Neural crest cell (in vitro differentiated cells): ENCODE measurements at regions not wholly inside any gene's neighbourhood (a gene's known extent, or its start where the extent isn't known, plus 50 kb on each side); places are given as distances from the start of the nearest gene placed in this dataset.

Source experiments
- DNase-seq: peaks from one replicate; pipeline ENCODE4 v3.0.0; 2021; ENCODE audit warnings: low read depth, mixed read lengths, low spot score
- H3K27ac Mint-ChIP-seq: one replicate; pipeline ENCODE4 v1.8.0; 2021; ENCODE audit warnings: mild to moderate bottlenecking, mixed read lengths; ENCODE audit not compliant: unreplicated experiment
- H3K27me3 Mint-ChIP-seq: 2 replicates; pipeline ENCODE4 v1.8.0; 2021; ENCODE audit warnings: low read depth, mild to moderate bottlenecking, mixed read lengths
- H3K36me3 Mint-ChIP-seq: 2 replicates; pipeline ENCODE4 v1.8.0; 2021; ENCODE audit warnings: low read depth, mild to moderate bottlenecking, mixed read lengths
- H3K4me1 Mint-ChIP-seq: 2 replicates; pipeline ENCODE4 v1.8.0; 2021; ENCODE audit warnings: mixed read lengths
- H3K4me3 Mint-ChIP-seq: one replicate; pipeline ENCODE4 v1.8.0; 2021; ENCODE audit warnings: mild to moderate bottlenecking, mixed read lengths
- H3K9me3 Mint-ChIP-seq: 2 replicates; pipeline ENCODE4 v1.8.0; 2021; ENCODE audit warnings: mixed read lengths
- CTCF ChIP-seq: fragments of 200-600 bp; sonication (generic); conservative IDR thresholded peaks from 2 replicates; pipeline ENCODE4 v1.5.0; 2021; ENCODE audit warnings: antibody characterized with exemption, mild to moderate bottlenecking

GRCh38 chr6:105564121-105564902, 161.4 kb upstream of the PREP start:
- H3K27me3 Mint-ChIP-seq = no peaks in the 10 kb centered on the region
- no peak overlapping the region for H3K4me3 Mint-ChIP-seq
- no peak for TF ChIP-seq CTCF
- DNase-seq = no peak
- no peak overlapping the region for H3K27ac Mint-ChIP-seq
- peaks cover 3% of the 10 kb centered on the region for H3K9me3 Mint-ChIP-seq
- H3K4me1 Mint-ChIP-seq = peaks cover 5% of the 10 kb centered on the region
- peaks cover 2% of the 10 kb centered on the region for H3K36me3 Mint-ChIP-seq

GRCh38 chr6:105562027-105562426, 159.1 kb upstream of the PREP start:
- Mint-ChIP-seq H3K27ac (no peak overlapping the region), H3K4me3 (no peak overlapping the region), H3K36me3 (peaks cover 2% of the 10 kb centered on the region), H3K4me1 (peaks cover 5% of the 10 kb centered on the region), H3K27me3 (no peaks in the 10 kb centered on the region), H3K9me3 (peaks cover 7% of the 10 kb centered on the region)
- DNase-seq = no peak
- TF ChIP-seq CTCF = no peak

- Mint-ChIP-seq H3K36me3 (peaks cover 2% of the 10 kb centered on the region), H3K27me3 (no peaks in the 10 kb centered on the region), H3K9me3 (peaks cover 7% of the 10 kb centered on the region), H3K27ac (no peak overlapping the region), H3K4me1 (peaks cover 5% of the 10 kb centered on the region), H3K4me3 (no peak overlapping the region)
- TF ChIP-seq CTCF = no peak
- DNase-seq = no peak
Observed at GRCh38 chr6:105561486-105561885, 158.6 kb upstream of the PREP start.

- Mint-ChIP-seq H3K27me3 (no peaks in the 10 kb centered on the region), H3K9me3 (peaks cover 14% of the 10 kb centered on the region), H3K36me3 (peaks cover 8% of the 10 kb centered on the region), H3K4me1 (peaks cover 5% of the 10 kb centered on the region), H3K4me3 (no peak overlapping the region), H3K27ac (no peak overlapping the region)
- DNase-seq = no peak
- no peak for TF ChIP-seq CTCF
Observed at GRCh38 chr6:105560611-105561066, 157.8 kb upstream of the PREP start.

- H3K36me3 Mint-ChIP-seq = peaks cover 6% of the 10 kb centered on the region
- no peaks in the 10 kb centered on the region for H3K4me1 Mint-ChIP-seq
Observed at GRCh38 chr6:105557291-105557690, 154.4 kb upstream of the PREP start.

More at GRCh38 chr6:105557291-105557690, 154.4 kb upstream of the PREP start:
- H3K27ac Mint-ChIP-seq = no peak overlapping the region
- no peaks in the 10 kb centered on the region for H3K27me3 Mint-ChIP-seq
- H3K9me3 Mint-ChIP-seq = peaks cover 11% of the 10 kb centered on the region
- no peak overlapping the region for H3K4me3 Mint-ChIP-seq
- no peak for DNase-seq
- no peak for TF ChIP-seq CTCF
